Activated CD4-positive, alpha-beta memory T cell treated with anti-CD3 and anti-CD28 coated beads, Interleukin-2, amount 10 ng/mL, durations not matched to agents 7 days and 5 days (primary cell): ENCODE measurements at regions not wholly inside any gene's neighbourhood (a gene's known extent, or its start where the extent isn't known, plus 50 kb on each side); places are given as distances from the start of the nearest gene placed in this dataset.

ENCODE experiments used
- CTCF ChIA-PET: fragments of 350-600 bp; sonication (Branson Sonifier 250); formaldehyde crosslinking; loops from one replicate; lab custom pipeline; 2021; ENCODE audit warnings: antibody characterized with exemption, inconsistent platforms; lab: Charles Lee
- POLR2A ChIA-PET: fragments of 350-600 bp; sonication (Branson Sonifier 250); formaldehyde crosslinking; loops from one replicate; lab custom pipeline; 2021; ENCODE audit warnings: antibody characterized with exemption; lab: Charles Lee
- DNase-seq: peaks from one replicate; pipeline ENCODE4 v3.0.0-alpha.2; 2020
- H3K27ac Mint-ChIP-seq: one replicate; pipeline ENCODE4 v1.8.0; 2021; ENCODE audit warnings: mild to moderate bottlenecking, mixed read lengths
- H3K27me3 Mint-ChIP-seq: one replicate; pipeline ENCODE4 v1.8.0; 2021; ENCODE audit warnings: mixed read lengths
- H3K36me3 Mint-ChIP-seq: one replicate; pipeline ENCODE4 v1.8.0; 2021; ENCODE audit warnings: low read depth, mixed read lengths
- H3K4me1 Mint-ChIP-seq: one replicate; pipeline ENCODE4 v1.8.0; 2021; ENCODE audit warnings: mixed read lengths
- H3K4me3 Mint-ChIP-seq: one replicate; pipeline ENCODE4 v1.8.0; 2021; ENCODE audit warnings: mild to moderate bottlenecking, mixed read lengths
- H3K9me3 Mint-ChIP-seq: one replicate; pipeline ENCODE4 v1.8.0; 2021; ENCODE audit warnings: mixed read lengths

DNA sequence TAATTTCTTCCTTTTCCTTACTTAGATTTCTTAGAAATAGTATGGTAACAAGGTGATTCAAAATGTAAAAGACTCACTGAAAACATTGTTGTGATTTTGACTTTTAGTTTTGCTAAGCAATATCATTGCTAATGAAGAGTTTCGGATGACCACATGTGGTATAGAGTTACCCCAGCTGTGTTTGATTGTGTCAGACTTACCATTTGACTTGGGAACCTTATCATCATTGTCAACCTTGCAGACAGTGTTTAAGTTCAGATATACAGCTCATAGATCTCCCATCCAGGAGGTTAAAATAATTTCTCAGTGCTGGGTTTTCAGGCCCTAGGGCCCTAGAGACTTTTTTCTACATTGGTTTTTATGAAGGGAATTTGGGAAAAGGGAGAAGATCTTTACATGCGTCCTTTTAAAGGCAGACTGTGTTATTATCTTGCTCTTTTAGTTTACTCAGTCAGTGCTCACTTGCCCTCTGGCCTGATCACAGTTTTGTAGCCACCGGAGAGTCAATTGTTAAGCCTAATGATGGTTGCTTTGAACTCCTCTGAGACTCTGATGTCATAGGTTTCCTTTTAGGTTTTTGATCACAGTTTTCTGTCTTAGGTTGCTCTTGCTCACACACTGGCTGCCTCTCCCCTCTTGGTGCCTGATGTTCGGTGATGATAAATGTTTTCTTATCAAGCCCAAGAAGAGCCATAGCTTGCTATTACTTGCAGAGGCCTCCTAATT lies 133.5 kb upstream of the ZPLD1 start:
- peaks cover 17% of the 10 kb centered on the region for H3K4me1 Mint-ChIP-seq
- peaks cover 14% of the 10 kb centered on the region for H3K27me3 Mint-ChIP-seq
- no peaks in the 10 kb centered on the region for H3K9me3 Mint-ChIP-seq
- no peak overlapping the region for H3K4me3 Mint-ChIP-seq
- CTCF ChIA-PET = no interaction called here
- POLR2A ChIA-PET = no interaction called here
- no peaks in the 10 kb centered on the region for H3K36me3 Mint-ChIP-seq
- H3K27ac Mint-ChIP-seq = no peak overlapping the region
- DNase-seq = no peak

DNA sequence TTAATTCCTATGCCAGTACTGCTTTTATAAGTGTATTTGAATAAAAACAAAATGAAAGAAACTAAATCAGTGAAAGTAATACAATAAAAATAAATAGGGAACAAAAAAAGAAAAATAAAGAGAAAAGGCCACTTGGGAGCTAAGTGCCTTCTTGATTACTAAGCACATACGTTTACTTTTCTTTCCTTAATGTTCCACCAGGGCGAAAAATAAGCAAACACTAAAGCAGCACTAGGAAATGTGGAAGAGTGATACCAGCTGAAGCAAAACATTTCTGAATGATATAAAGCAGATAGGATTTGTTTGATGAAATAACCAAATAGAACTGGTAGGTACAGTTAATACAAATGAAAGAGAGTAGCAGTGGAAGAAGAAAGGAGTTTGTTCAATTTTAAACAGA lies 132.8 kb upstream of the ZPLD1 start:
- DNase-seq = no peak
- Mint-ChIP-seq H3K27me3 (peaks cover 12% of the 10 kb centered on the region), H3K27ac (no peak overlapping the region), H3K9me3 (no peaks in the 10 kb centered on the region), H3K36me3 (no peaks in the 10 kb centered on the region), H3K4me1 (peaks cover 17% of the 10 kb centered on the region), H3K4me3 (no peak overlapping the region)
- POLR2A ChIA-PET = no interaction called here
- CTCF ChIA-PET = no interaction called here

DNA sequence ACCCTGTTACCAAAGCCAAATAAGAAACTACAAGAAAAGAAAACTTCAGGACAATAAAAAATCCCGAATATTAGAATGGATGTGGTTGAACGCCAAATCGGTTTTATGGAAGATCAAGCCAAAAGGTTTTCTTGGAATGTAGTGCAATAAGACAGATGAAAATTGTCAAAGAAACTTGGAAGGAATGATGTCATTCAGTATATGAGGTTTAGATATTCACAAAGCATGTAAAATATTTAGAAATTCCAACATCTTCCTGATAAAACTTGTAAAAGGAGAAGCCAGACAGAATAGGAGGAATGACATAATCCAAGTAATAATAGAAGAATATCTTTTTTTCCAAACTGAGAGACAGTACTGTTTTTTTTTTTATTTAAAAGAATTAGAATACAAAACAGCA lies 130.3 kb upstream of the ZPLD1 start:
- Mint-ChIP-seq H3K4me1 (peaks cover 7% of the 10 kb centered on the region), H3K27me3 (peaks cover 11% of the 10 kb centered on the region), H3K4me3 (no peak overlapping the region), H3K9me3 (no peaks in the 10 kb centered on the region), H3K27ac (no peak overlapping the region), H3K36me3 (no peaks in the 10 kb centered on the region)
- DNase-seq = no peak
- POLR2A ChIA-PET = no interaction called here
- CTCF ChIA-PET = no interaction called here

DNA sequence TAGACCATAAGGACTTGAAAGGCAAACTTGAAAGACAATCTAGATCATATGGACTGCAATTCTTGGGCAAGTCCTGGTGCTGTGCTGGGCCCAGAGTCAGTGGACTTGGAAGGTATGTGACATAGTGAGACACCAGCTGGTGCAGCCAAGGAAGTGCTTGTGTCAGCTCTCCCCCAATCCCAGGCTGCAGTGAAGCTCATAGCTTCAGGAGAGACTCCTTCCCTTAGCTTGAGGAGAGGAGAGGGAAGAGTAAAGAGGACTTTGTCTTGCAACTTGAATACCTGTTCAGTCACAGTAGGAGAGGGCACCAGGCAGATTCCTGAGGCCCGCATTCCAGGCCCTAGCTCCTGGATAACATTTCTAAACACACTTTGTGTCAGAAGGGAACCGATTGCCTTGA lies 127.4 kb upstream of the ZPLD1 start:
- Mint-ChIP-seq H3K27me3 (peaks cover 13% of the 10 kb centered on the region), H3K4me3 (no peak overlapping the region), H3K27ac (no peak overlapping the region), H3K36me3 (no peaks in the 10 kb centered on the region), H3K9me3 (no peaks in the 10 kb centered on the region), H3K4me1 (no peaks in the 10 kb centered on the region)
- POLR2A ChIA-PET = no interaction called here
- CTCF ChIA-PET = no interaction called here
- DNase-seq = no peak

DNA sequence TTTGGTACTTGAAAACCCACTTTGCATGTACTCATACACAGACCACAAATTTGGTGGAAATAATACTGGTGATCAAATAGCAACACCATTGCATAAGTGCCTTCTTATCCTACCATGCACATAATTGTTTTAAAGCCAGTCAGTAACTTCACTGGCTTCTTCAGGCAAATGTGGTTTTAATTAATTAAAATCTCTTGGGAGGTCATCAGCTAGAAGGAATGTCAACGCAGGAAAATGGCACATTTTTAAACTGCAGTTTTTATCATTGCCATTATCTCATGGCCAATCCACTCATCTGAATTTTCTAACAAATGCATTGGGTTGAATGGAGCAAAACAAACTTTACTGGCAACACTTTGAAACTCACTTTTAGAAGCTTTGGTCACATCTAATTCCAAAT lies 105.7 kb upstream of the ZPLD1 start:
- Mint-ChIP-seq H3K4me1 (no peaks in the 10 kb centered on the region), H3K36me3 (no peaks in the 10 kb centered on the region), H3K27me3 (peaks cover 8% of the 10 kb centered on the region), H3K27ac (no peak overlapping the region), H3K4me3 (no peak overlapping the region), H3K9me3 (no peaks in the 10 kb centered on the region)
- DNase-seq = no peak
- ChIA-PET POLR2A (no interaction called here), CTCF (no interaction called here)

DNA sequence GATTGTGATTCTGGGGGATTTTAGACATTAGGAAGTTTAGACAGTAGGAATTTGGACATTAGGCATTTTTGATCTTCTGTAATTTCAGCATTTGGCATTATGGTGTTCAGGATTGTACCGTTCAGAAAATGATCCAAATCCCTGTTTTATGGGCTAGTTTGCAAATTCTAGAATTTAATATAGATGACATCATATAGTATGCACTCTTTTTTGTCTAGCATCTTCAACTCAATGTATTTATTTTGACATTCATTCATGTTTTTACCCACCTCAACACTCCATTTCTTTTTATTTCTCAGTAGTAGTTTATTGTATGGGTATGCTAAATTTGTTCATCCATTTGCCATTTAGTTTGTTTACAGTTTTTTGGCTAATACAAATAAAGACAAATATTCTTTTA lies 105.3 kb upstream of the ZPLD1 start:
- H3K4me1 Mint-ChIP-seq = no peaks in the 10 kb centered on the region
- CTCF ChIA-PET = no interaction called here
- H3K27me3 Mint-ChIP-seq = peaks cover 8% of the 10 kb centered on the region
- POLR2A ChIA-PET = no interaction called here
- no peak for DNase-seq
- no peaks in the 10 kb centered on the region for H3K9me3 Mint-ChIP-seq
- H3K36me3 Mint-ChIP-seq = no peaks in the 10 kb centered on the region
- no peak overlapping the region for H3K4me3 Mint-ChIP-seq
- H3K27ac Mint-ChIP-seq = no peak overlapping the region

DNA sequence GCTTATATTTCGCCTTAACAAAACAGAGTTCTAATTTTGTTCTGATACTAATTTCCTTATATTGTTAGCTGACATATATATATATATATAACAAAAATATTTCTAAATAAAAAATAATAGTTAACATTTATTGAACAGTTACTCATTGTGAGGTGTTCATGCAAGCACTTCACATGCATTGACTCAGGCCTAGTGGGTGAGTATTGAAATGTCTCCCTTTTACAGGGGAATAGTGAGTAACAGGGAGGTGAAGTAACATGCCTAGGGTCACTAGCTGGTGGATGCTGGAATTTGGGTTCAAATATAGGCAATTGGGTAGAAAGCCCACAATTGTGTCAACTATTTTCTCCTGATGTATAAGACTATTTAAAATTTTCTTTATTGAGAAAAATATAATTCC lies 102.6 kb upstream of the ZPLD1 start:
- POLR2A ChIA-PET = no interaction called here
- H3K4me1 Mint-ChIP-seq = no peaks in the 10 kb centered on the region
- CTCF ChIA-PET = no interaction called here
- H3K4me3 Mint-ChIP-seq = no peak overlapping the region
- no peaks in the 10 kb centered on the region for H3K36me3 Mint-ChIP-seq
- peaks cover 10% of the 10 kb centered on the region for H3K27me3 Mint-ChIP-seq
- no peak overlapping the region for H3K27ac Mint-ChIP-seq
- H3K9me3 Mint-ChIP-seq = no peaks in the 10 kb centered on the region
- no peak for DNase-seq

DNA sequence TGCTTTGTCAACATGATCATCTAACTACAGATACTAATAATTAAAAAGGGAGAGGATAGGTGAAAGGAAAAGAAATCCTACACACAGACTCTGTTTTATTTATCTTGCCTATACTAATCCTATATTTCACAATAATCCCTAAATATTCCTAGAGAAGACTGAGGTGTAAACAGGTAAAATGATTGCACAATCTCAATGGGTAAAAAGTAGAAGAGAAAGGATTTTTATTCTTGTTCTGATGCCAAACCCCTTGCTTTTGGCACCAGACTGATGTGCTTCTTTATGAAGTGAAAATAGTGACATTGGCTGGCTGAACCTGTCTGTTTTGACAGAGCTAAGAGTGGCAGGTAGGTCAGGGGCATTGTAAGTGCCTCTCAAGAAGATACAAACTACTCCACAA lies 101.9 kb upstream of the ZPLD1 start:
- Mint-ChIP-seq H3K4me1 (no peaks in the 10 kb centered on the region), H3K36me3 (no peaks in the 10 kb centered on the region), H3K9me3 (no peaks in the 10 kb centered on the region), H3K4me3 (no peak overlapping the region), H3K27me3 (peaks cover 10% of the 10 kb centered on the region), H3K27ac (no peak overlapping the region)
- ChIA-PET CTCF (no interaction called here), POLR2A (no interaction called here)
- no peak for DNase-seq

DNA sequence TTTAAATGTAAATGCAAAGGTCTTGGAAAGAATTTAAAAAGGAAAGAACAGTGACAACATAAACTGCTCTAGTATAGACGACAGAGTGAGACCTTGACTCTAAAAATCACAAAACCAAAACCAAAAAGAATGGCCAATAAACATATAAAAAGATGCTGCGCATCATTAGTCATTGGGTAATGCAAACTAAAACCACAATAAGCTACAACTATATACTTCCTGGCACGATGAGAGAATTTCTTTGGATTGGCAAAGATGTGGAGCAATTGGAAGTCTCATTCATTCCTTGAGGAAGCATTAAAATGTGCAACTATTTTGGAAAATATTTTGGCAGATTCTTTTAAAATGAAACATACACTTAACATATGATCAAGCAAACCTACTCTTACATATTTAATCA lies 98.7 kb upstream of the ZPLD1 start:
- H3K4me1 Mint-ChIP-seq = no peaks in the 10 kb centered on the region
- H3K36me3 Mint-ChIP-seq = no peaks in the 10 kb centered on the region
- no peak overlapping the region for H3K27ac Mint-ChIP-seq
- DNase-seq = no peak
- no peak overlapping the region for H3K4me3 Mint-ChIP-seq
- POLR2A ChIA-PET = no interaction called here
- CTCF ChIA-PET = no interaction called here
- H3K27me3 Mint-ChIP-seq = peaks cover 14% of the 10 kb centered on the region
- H3K9me3 Mint-ChIP-seq = no peaks in the 10 kb centered on the region

DNA sequence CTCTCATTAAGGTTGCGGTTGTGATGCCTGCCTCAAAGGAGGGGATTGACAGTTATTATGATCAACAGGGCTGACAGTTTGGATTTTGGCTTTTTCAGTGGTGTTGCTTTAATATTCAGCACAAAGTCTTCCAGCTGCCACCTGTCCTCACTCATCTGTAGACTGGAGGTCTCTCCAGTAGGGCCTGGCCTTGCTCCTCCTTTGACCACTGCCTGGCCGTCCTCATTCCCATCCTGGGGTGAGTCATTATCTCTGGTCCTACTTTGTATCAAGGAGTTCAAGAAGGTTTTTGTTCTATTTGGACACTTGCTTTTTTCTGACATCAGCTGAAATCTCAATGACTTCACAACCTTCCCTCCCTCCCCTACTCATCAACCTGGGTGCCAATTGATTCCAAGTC lies 95.1 kb upstream of the ZPLD1 start:
- CTCF ChIA-PET = interaction anchor here (1.3 kb wide), 1 partner anchor 110 kb away, joined by 3 read pairs; no protein-coding TSS in a partner anchor
- no peaks in the 10 kb centered on the region for H3K36me3 Mint-ChIP-seq
- H3K27me3 Mint-ChIP-seq = peaks cover 6% of the 10 kb centered on the region
- H3K9me3 Mint-ChIP-seq = no peaks in the 10 kb centered on the region
- no peak overlapping the region for H3K27ac Mint-ChIP-seq
- POLR2A ChIA-PET = no interaction called here
- no peaks in the 10 kb centered on the region for H3K4me1 Mint-ChIP-seq
- no peak overlapping the region for H3K4me3 Mint-ChIP-seq
- DNase-seq = no peak

DNA sequence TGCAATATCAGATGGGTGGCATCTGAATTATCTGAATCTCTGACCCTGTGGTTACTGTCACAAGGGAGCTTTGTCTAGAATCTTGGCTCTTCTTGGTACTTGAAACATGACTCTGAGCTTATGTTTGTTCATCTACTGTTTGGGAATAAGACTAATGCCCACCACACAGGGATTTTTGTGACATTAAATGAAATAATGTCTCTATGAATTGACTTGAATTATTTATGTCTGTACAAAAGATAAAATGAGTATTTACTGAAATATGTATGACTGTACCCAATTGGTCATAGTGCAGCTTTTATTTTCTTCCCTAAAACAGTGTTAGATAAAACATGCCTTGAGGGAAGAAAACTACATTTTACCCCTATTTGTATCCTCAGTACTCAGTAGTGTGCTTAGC lies 87.9 kb upstream of the ZPLD1 start:
- CTCF ChIA-PET = no interaction called here

DNA sequence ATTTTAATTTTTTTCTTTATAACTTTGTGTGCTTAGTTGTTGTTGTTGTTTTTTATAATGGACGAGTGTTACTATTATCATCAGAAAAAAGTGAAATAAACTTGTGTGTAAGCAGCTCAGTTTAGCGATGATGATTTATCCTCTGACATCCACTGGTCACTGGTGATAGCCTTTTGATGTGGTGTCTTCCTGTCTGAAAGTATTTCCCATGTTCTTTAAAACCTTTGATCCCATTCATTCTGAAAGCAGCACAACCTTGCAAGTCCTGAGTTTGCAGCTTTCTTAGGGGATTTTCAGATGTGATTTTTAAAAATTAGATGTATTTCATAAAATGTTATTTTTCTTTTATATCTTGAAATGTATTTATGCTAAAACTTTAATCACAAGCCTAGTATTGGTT lies 85.9 kb upstream of the ZPLD1 start:
- CTCF ChIA-PET = no interaction called here
- H3K36me3 Mint-ChIP-seq = no peaks in the 10 kb centered on the region

More for the DNA sequence above, 87.9 kb upstream of the ZPLD1 start:
- no peaks in the 10 kb centered on the region for H3K9me3 Mint-ChIP-seq
- no peak overlapping the region for H3K4me3 Mint-ChIP-seq
- no peaks in the 10 kb centered on the region for H3K4me1 Mint-ChIP-seq
- H3K27ac Mint-ChIP-seq = no peak overlapping the region
- H3K27me3 Mint-ChIP-seq = peaks cover 9% of the 10 kb centered on the region
- POLR2A ChIA-PET = no interaction called here
- no peak for DNase-seq
- no peaks in the 10 kb centered on the region for H3K36me3 Mint-ChIP-seq

DNA sequence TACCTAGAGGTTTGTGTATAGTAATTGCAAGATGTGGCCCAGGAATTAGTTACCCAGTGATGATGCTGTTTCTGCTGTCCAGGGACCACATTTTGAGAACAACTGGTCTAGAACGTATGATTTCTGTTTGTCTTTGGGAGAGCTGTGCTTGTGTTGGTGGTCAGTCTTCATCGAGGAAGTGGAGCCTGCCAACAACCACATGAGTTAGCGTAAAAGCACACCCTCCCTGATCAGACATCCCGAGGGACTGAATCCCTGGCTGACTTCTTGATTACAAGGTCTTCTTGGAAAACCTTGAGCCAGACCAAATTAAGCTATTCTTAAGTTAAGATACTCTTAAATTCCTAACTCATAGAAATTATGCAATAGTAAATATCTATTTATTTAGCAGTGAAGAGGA lies 81.7 kb upstream of the ZPLD1 start:
- Mint-ChIP-seq H3K4me1 (no peaks in the 10 kb centered on the region), H3K36me3 (no peaks in the 10 kb centered on the region), H3K9me3 (no peaks in the 10 kb centered on the region), H3K27me3 (peaks cover 3% of the 10 kb centered on the region), H3K27ac (no peak overlapping the region), H3K4me3 (no peak overlapping the region)
- POLR2A ChIA-PET = no interaction called here
- CTCF ChIA-PET = no interaction called here
- DNase-seq = no peak

More for the DNA sequence above, 85.9 kb upstream of the ZPLD1 start:
- Mint-ChIP-seq H3K9me3 (no peaks in the 10 kb centered on the region), H3K4me3 (no peak overlapping the region), H3K27ac (no peak overlapping the region), H3K27me3 (peaks cover 9% of the 10 kb centered on the region), H3K4me1 (no peaks in the 10 kb centered on the region)
- POLR2A ChIA-PET = no interaction called here
- DNase-seq = no peak

DNA sequence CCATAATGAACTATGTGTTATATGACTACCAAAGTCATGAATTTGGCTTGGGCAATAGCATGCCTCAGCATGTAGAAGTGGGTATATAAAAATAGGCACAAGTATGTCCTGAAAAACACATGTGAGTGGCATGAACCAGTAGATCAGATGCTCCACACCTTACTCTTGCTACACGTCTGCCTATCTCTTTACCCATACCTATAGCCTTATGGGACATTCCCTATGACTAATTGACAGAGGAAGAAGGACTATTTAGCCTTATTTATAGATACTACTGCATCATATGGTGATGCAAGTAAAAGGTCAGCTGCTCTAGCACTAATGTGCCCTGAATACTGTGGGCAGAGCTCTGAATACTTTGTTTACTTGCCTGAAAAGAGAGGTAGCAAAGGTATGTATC lies 81.0 kb upstream of the ZPLD1 start:
- no peaks in the 10 kb centered on the region for H3K36me3 Mint-ChIP-seq
- ChIA-PET POLR2A (no interaction called here), CTCF (no interaction called here)
- H3K9me3 Mint-ChIP-seq = no peaks in the 10 kb centered on the region
- no peak overlapping the region for H3K4me3 Mint-ChIP-seq
- no peak for DNase-seq
- H3K27ac Mint-ChIP-seq = no peak overlapping the region
- H3K27me3 Mint-ChIP-seq = peaks cover 3% of the 10 kb centered on the region
- no peaks in the 10 kb centered on the region for H3K4me1 Mint-ChIP-seq
